ENCODE measurements at regions not wholly inside any gene's neighbourhood (a gene's known extent, or its start where the extent isn't known, plus 50 kb on each side); places are given as distances from the start of the nearest gene placed in this dataset.

DNA sequence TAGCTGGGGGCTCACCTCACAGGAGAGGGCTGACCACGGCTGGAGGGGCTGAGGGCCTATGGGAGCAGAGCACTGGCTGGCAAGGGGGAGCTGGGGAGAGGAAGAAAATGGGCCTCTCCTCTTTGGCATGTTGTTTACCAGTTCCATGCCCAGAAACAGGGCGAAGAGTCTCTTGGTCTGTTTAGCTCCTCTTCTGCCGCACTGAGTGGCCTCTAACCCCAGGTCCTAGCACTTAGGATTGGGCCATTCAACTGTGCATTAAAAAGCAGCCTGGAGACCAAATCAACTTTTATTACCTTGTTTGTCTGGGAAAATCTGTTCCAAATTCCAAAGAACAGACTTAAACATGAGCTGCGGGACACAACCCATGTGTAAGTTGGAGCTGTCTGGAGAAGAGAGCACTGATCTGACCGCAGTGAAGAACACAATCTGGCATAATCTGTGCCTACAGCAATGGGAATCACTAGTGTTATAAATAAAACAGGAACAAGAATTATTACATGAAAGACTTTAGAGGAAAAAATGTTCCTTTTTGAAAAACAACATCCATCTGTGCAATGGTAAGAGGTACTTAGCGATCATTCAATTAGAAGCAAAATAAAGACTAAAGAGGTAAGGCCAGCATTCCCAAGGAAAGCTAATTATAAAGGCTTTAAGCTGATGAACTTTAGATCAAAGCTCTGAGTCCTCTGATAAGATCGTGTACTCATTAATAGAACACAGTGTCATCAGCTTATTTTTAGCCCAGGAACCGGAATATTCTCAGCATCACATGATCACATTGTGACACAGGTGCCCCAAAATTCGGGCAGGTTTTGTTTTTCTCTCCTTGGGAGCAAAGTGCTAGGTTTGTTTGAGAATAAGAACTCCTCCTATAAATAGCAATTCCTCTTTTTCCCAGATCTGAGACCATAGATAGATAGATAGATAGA, 243.2 kb downstream of the COL4A1 start:
- no peak overlapping the region for H3K9ac ChIP-seq
- H3K4me1 ChIP-seq = no peaks in the 10 kb centered on the region
- no peak overlapping the region for H3K27ac ChIP-seq
- no peak overlapping the region for H3K4me2 ChIP-seq
- no peaks in the 10 kb centered on the region for H3K27me3 ChIP-seq
- no peaks in the 10 kb centered on the region for H4K20me1 ChIP-seq
- H3K36me3 ChIP-seq = no peaks in the 10 kb centered on the region
- no peak overlapping the region for H3K4me3 ChIP-seq
- no peak for TF ChIP-seq Cebpa-rat (IDR thresholded peaks at IDR 0.05)
- no peaks in the 10 kb centered on the region for H3K9me3 ChIP-seq

DNA sequence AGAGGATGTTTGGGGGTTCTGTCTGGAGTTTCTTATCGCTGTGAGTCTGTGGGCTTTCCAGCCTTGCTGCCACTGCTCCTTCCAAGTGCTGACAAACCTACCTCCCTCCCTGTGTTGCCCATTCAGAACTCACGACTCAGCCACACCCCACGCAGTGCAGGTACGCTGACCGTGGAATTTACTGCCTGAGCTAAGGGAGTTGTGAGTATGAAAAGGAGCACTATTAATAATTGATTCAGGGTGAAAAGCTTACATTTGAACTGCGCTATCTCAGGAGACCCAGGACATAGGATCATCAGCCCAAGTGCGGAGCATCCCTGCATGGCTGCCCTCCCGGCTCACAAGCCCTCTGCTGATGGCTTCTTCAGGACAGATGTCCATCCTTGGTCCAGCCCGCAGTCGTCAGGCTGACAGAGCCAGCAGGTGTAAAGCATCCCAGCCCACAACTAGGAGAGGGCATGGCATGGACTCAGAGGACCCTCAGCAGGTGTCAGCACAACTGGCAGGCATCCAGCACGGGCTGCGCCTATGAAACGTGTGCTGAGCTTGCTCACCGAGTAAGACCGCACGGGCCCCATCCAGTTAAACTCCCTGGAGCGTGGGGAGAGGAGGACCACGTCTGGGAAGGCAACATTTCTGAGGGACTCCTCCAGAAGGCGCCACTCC, 244.0 kb downstream of the COL4A1 start:
- Histone ChIP-seq H3K4me3 (no peak overlapping the region), H3K9me3 (no peaks in the 10 kb centered on the region)

DNA sequence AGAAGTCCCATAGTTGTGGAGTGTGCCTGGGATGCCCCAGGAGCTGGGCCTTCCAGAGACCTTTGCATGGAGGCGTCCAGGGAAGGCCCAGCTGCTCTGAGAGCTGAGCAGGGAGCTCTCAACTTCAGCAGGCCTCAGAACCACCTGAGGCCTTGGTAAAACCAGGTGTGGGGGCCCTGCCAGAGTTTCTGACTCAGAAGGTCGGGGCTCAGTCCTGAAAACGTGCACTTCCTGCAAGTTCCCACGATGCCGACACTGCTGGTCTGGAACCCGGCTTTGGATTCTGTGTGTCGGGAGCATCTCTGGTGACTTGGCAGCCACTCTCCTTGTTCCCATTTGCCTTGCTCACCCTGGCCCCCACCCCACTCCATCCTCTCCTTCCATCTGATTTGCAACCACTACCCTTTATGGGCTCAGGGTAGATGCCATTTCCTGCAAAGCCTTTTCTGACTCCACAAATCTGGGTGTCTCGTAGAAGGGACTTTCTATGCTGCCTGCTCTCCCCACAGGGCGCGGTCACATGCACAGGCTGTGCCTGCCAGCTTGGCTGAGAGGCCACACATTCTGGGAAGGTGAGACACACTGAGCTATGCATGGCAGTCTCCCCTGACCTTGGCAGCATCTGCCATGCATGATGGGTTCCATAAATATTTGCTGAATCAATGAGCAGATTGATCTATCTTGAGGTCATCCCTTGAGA, 244.7 kb downstream of the COL4A1 start:
- TF ChIP-seq Cebpa-rat (IDR thresholded peaks at IDR 0.05) = no peak
- Histone ChIP-seq H3K36me3 (no peaks in the 10 kb centered on the region), H3K9me3 (no peaks in the 10 kb centered on the region), H3K4me3 (no peak overlapping the region), H3K4me1 (peaks cover 13% of the 10 kb centered on the region), H3K4me2 (no peak overlapping the region), H3K9ac (no peak overlapping the region), H4K20me1 (no peaks in the 10 kb centered on the region), H3K27ac (no peak overlapping the region), H3K27me3 (no peaks in the 10 kb centered on the region)

More for the DNA sequence above, 244.0 kb downstream of the COL4A1 start:
- no peaks in the 10 kb centered on the region for H4K20me1 ChIP-seq
- no peak overlapping the region for H3K9ac ChIP-seq
- no peak overlapping the region for H3K4me2 ChIP-seq
- no peaks in the 10 kb centered on the region for H3K36me3 ChIP-seq
- no peaks in the 10 kb centered on the region for H3K27me3 ChIP-seq
- TF ChIP-seq Cebpa-rat (IDR thresholded peaks at IDR 0.05) = no peak
- no peak overlapping the region for H3K27ac ChIP-seq
- peaks cover 6% of the 10 kb centered on the region for H3K4me1 ChIP-seq

DNA sequence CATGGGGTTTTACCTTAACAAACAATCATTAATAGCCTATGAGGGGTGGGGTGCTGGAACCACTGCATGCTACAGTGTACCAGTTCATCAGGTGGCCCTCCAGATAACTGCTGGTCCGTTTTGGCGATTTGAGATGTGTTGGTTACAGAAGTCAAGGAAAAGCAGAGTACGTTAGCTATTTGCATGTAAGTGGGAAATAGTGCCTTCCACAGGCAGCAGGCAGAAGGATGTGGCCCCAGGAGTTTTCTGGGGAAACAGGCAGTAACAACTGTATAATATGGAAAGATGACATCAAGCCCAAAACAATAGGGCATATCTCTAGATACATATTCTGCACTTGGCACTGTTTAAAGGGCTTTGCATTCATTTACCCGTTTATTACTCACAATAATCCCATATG, 245.7 kb downstream of the COL4A1 start:
- no peak overlapping the region for H3K27ac ChIP-seq
- peaks cover 23% of the 10 kb centered on the region for H3K4me1 ChIP-seq
- no peak overlapping the region for H3K4me3 ChIP-seq
- H3K27me3 ChIP-seq = no peaks in the 10 kb centered on the region
- no peak overlapping the region for H3K4me2 ChIP-seq
- H3K36me3 ChIP-seq = no peaks in the 10 kb centered on the region
- no peaks in the 10 kb centered on the region for H4K20me1 ChIP-seq
- no peak overlapping the region for H3K9ac ChIP-seq
- no peaks in the 10 kb centered on the region for H3K9me3 ChIP-seq
- TF ChIP-seq Cebpa-rat (IDR thresholded peaks at IDR 0.05) = no peak

DNA sequence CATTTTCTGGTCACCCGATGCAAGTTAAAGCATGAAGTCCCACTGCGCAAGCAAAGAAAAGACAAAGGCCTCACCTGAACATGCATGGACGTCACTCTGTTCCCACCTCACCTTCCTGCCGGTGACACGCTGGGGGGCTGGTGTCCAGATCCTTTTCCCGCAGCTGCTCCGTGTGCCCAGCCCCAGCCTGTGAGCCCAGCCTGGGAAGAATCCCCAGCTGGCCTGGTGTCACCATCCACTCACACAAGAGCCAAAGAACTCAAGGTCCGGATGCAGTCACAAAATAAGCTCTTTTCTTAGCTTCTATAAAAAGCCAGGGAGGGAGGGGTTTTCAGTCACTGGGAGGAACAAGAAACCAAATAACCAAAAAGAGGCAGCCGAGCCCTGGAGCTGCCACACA, 249.9 kb downstream of the COL4A1 start:
- Histone ChIP-seq H3K36me3 (0 out of 2 replicates have a peak, but pooled peaks cover 12% of the 10 kb centered on the region), H3K4me2 (peak overlapping the region; percentile 97), H4K20me1 (no peaks in the 10 kb centered on the region), H3K9me3 (peaks cover 12% of the 10 kb centered on the region), H3K9ac (peak overlapping the region; percentile 64), H3K27ac (peak overlapping the region; percentile 77), H3K4me3 (peak overlapping the region; percentile 61), H3K4me1 (peaks cover 48% of the 10 kb centered on the region), H3K27me3 (no peaks in the 10 kb centered on the region)
- no peak for TF ChIP-seq Cebpa-rat (IDR thresholded peaks at IDR 0.05)

DNA sequence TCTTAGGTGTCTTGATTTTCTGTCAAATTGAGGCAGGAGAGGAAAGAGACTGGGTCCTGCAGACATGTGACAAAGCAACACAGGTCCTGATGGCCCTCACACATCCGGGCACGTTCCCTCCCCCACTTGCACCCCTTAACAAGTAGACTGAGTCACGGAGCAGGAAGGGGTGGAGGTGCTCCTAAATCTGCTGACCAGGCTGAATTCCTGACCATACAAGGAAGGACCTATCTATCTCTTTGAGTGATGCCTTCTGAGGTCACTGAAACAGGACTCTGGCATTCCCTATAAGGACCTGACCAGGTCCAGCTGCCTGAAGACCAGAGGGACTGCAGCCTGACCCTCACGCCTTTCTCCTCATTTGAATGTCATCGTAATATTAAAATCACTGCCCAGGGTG, 250.3 kb downstream of the COL4A1 start:
- Histone ChIP-seq H3K9ac (peak overlapping the region; percentile 64), H4K20me1 (no peaks in the 10 kb centered on the region), H3K4me2 (peak overlapping the region; percentile 97), H3K27ac (peak overlapping the region; percentile 77), H3K9me3 (peaks cover 12% of the 10 kb centered on the region), H3K4me1 (peaks cover 48% of the 10 kb centered on the region), H3K36me3 (0 out of 2 replicates have a peak, but pooled peaks cover 12% of the 10 kb centered on the region), H3K27me3 (no peaks in the 10 kb centered on the region), H3K4me3 (peak overlapping the region; percentile 61)
- no peak for TF ChIP-seq Cebpa-rat (IDR thresholded peaks at IDR 0.05)

DNA sequence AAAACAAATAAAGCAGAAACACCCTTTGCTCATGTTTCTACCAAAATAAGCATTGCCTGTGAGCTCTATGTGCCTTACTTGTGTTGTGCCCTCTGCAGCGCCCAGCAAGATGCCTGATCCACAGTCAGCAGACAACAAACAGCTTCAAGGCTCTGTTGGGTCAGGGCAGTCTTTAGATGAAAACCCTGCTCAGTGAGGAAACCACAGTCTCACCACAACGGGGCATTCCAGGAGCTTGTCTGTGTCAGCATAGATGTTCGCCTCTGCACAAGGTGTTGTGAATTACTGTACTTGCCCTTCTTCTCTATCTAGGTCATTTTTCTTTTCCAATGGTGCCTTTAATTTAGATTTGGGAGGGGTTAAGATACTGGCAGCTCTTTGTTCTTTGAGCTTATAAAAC, 251.9 kb downstream of the COL4A1 start:
- no peak for TF ChIP-seq Cebpa-rat (IDR thresholded peaks at IDR 0.05)
- H3K27ac ChIP-seq = no peak overlapping the region
- H3K9ac ChIP-seq = 0 out of 2 replicates have a peak overlapping the region, but pooled peaks have one; percentile 15
- H3K4me3 ChIP-seq = no peak overlapping the region
- H3K9me3 ChIP-seq = peaks cover 12% of the 10 kb centered on the region
- 0 out of 2 replicates have a peak, but pooled peaks cover 12% of the 10 kb centered on the region for H3K36me3 ChIP-seq
- H3K4me2 ChIP-seq = peak overlapping the region; percentile 97
- H3K4me1 ChIP-seq = peaks cover 48% of the 10 kb centered on the region
- no peaks in the 10 kb centered on the region for H4K20me1 ChIP-seq
- H3K27me3 ChIP-seq = no peaks in the 10 kb centered on the region

DNA sequence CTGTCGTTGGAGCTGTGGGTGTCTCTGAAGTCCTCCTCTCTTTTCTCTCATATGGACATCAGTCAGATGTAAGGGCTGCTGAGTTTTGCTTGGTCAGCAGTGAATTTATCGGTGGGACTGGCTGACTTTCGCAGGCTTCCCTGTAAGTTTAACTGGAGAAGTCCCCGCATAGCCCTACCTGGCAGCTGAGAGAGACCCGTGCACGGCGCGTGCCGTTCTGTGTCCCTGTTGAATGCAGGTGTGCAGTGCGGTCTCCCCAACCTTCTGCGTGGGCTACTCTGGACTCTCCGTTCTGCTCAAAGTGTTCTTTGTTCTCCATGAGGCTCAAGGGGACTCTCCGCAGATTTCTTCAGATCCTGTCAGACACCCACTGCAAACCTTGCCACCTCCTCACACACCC, 252.9 kb downstream of the COL4A1 start:
- Histone ChIP-seq H3K27ac (peak overlapping the region; percentile 38; the same call in 1 of the 2 replicates), H4K20me1 (no peaks in the 10 kb centered on the region), H3K36me3 (0 out of 2 replicates have a peak, but pooled peaks cover 12% of the 10 kb centered on the region), H3K4me2 (peak overlapping the region; percentile 97), H3K27me3 (no peaks in the 10 kb centered on the region), H3K9ac (no peak overlapping the region), H3K4me3 (no peak overlapping the region), H3K4me1 (peaks cover 48% of the 10 kb centered on the region), H3K9me3 (peaks cover 17% of the 10 kb centered on the region)
- no peak for TF ChIP-seq Cebpa-rat (IDR thresholded peaks at IDR 0.05)

DNA sequence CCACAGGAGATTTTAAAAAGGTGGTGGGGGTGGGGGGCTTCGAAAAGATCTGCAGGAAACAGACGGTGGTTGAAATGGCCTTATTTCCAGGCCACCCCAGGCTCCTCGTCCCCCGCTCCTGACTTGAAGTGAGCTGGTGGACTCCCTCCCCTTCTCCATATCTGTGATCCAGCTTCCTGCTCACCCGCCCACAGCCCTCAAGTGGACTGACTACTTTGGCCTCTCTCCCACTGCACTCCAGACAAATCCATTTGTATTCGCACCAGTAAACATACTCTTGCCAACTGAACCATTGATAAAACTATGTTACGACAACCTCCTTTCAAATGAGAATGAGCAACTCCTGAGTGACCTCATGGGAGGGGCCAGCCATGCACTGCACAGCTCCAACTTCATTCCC, 259.5 kb downstream of the COL4A1 start:
- Histone ChIP-seq H3K27ac (peak overlapping the region; percentile 97), H3K4me1 (peaks cover 63% of the 10 kb centered on the region), H3K27me3 (no peaks in the 10 kb centered on the region), H3K9me3 (peaks cover 6% of the 10 kb centered on the region; the same call in 1 of the 2 replicates), H3K4me2 (peak overlapping the region; percentile 97), H3K4me3 (peak overlapping the region; percentile 42; the same call in 1 of the 2 replicates), H4K20me1 (no peaks in the 10 kb centered on the region), H3K36me3 (no peaks in the 10 kb centered on the region), H3K9ac (peak overlapping the region; percentile 88)
- no peak for TF ChIP-seq Cebpa-rat (IDR thresholded peaks at IDR 0.05)

All from BLaER1 (cell line).